Ovary (tissue), 7 donors: ENCODE measurements at regions not wholly inside any gene's neighbourhood (a gene's known extent, or its start where the extent isn't known, plus 50 kb on each side); places are given as distances from the start of the nearest gene placed in this dataset.

ENCODE experiments used
- DNase-seq, 5 donors: peaks; one replicate each; pipeline ENCODE4 v3.0.0-alpha.2; 2019 to 2020
- H3K27ac ChIP-seq, 2 donors: fragments of 200-600 bp; one replicate each; pipeline versions ENCODE4 v1.5.1 to v1.8.0; 2019 to 2022
- H3K27me3 ChIP-seq: fragments of 200-600 bp; one replicate; pipeline ENCODE4 v1.8.0; 2022
- H3K36me3 ChIP-seq: fragments of 200-600 bp; sonication (generic); one replicate; pipeline ENCODE4 v1.5.1; 2019
- H3K4me1 ChIP-seq: one replicate; pipeline ENCODE4 v1.8.1; 2013; ENCODE audit warnings: mild to moderate bottlenecking, moderate library complexity; ENCODE audit not compliant: insufficient read depth
- H3K4me3 ChIP-seq: fragments of 200-600 bp; sonication (generic); one replicate; pipeline ENCODE4 v1.5.1; 2017
- H3K9me3 ChIP-seq, 2 donors: fragments of 200-600 bp in 1 of 2; sonication (generic) in 1 of 2; one replicate each; pipeline versions ENCODE4 v1.5.1 to v1.8.1; 2013 to 2019; ENCODE audit warnings: mild to moderate bottlenecking in 1 of 2, moderate library complexity in 1 of 2
- CTCF ChIP-seq, 3 donors: fragments of 450-650 bp in 2 of 3; fragments of 200-600 bp in 1 of 3; IDR thresholded peaks; one replicate each; pipeline versions ENCODE4 v1.5.1 to v1.8.0; 2016 to 2022; ENCODE audit warnings: antibody characterized with exemption in 3 of 3, mild to moderate bottlenecking in 1 of 3
- EP300 ChIP-seq: sonication (generic); formaldehyde crosslinking; IDR thresholded peaks from one replicate; pipeline ENCODE4 v1.6.1; 2017; ENCODE audit warnings: antibody characterized with exemption
- POLR2A ChIP-seq: fragments of 450-650 bp; IDR thresholded peaks from one replicate; pipeline ENCODE4 v1.6.1; 2017; ENCODE audit warnings: antibody characterized with exemption, mild to moderate bottlenecking, moderate library complexity
- WGBS, 3 donors: extraction: QIAGEN DNeasy Blood & Tissue Kit in 1 of 3; methylation state at CpG; one replicate each; pipeline versions ENCODE4 v1.1.5 to v1.1.7; 2013 to 2017; 5-methylcytosine and 5-hydroxymethylcytosine counted together
- intact Hi-C, 4 donors: fragments of 100-400 bp; cut with DNase I; formaldehyde crosslinking; loops; one replicate each; pipeline versions ENCODE4 v1.11.0 to v1.15.1; 2022 to 2023
- donor health status: DM: no; HTN: no; CAD: no; lungs with moderate emphysema.
- donor health status: DM: no; HTN: no; CAD: no.
- donor health status: Bipolar disorder and iron deficiency.
- donor health status: DM: no; HTN: no; CAD: no.
- donor health status: DM: yes; HTN: yes; CAD: no.

- no peak for DNase-seq
- H3K4me3 ChIP-seq: no peak overlapping the region
- intact Hi-C loops: no loop called here
- no peaks in the 10 kb centered on the region for H3K4me1 ChIP-seq
- H3K27me3 ChIP-seq: no peaks in the 10 kb centered on the region
- no peaks in the 10 kb centered on the region for H3K36me3 ChIP-seq
- no peak for TF ChIP-seq POLR2A
- TF ChIP-seq EP300: no peak
- TF ChIP-seq CTCF (IDR thresholded peaks at IDR 0.05): no peak
- no peaks in the 10 kb centered on the region for H3K9me3 ChIP-seq
- H3K27ac ChIP-seq: no peak overlapping the region
- WGBS, 3 donors: 77 to 86% (median 78%) methylated on average over 7 of the region's 7 CpGs
Measured at GRCh38 chr13:47553329-47553977, 447.6 kb downstream of the SUCLA2 start.

DNA sequence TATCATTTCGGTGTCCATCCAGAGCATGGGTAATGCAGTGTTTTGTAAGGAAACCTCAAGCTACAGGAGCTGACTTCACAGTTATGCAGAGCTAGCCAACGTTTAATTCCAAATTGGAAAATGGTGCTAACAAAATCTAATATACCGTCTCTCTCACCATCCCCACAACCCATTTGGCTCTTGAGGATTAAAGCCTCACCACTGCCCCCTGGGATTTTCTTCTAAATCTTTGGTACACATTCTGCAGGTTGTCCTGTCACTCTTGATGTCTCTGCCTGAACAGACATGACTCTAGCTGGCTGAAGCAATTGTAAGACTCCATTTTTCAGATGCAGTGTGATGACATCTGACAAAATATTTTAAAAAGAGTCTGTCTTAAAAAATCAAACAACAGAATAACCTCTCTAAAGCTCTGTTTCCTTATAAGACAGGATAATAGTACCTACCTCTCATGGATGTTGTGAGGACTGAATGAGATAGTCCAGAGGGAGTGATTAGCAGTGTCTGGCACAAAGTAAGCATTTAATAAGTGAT lies 451.8 kb downstream of the SUCLA2 start:
- Histone ChIP-seq H3K27me3 (no peaks in the 10 kb centered on the region), H3K4me3 (no peak overlapping the region), H3K9me3 (no peaks in the 10 kb centered on the region), H3K4me1 (no peaks in the 10 kb centered on the region), H3K27ac (no peak overlapping the region), H3K36me3 (no peaks in the 10 kb centered on the region)
- intact Hi-C loops: no loop called here
- TF ChIP-seq EP300 (no peak), POLR2A (no peak)
- 66 to 71% (median 69%) methylated on average over 3 of the region's 3 CpGs for WGBS, 3 donors
- no peak for DNase-seq

- no peak for DNase-seq
- Histone ChIP-seq H3K27me3 (no peaks in the 10 kb centered on the region), H3K4me3 (no peak overlapping the region), H3K36me3 (no peaks in the 10 kb centered on the region), H3K4me1 (no peaks in the 10 kb centered on the region), H3K9me3 (no peaks in the 10 kb centered on the region), H3K27ac (no peak overlapping the region)
- TF ChIP-seq CTCF (IDR thresholded peaks at IDR 0.05) (no peak), POLR2A (no peak), EP300 (no peak)
- intact Hi-C loops: no loop called here
- 52 to 68% (median 58%) methylated on average over 4 of the region's 4 CpGs for WGBS, 3 donors
Measured at GRCh38 chr13:47548294-47548840, 452.7 kb downstream of the SUCLA2 start.

GRCh38 chr13:47546391-47547225 lies 454.5 kb downstream of the SUCLA2 start:
- H3K4me3 ChIP-seq: no peak overlapping the region
- no peaks in the 10 kb centered on the region for H3K27me3 ChIP-seq
- 22 to 33% (median 24%) methylated on average over 7 of the region's 7 CpGs for WGBS, 3 donors
- TF ChIP-seq POLR2A (no peak), CTCF (IDR thresholded peaks at IDR 0.05) (no peak), EP300 (no peak)
- DNase-seq: no peak
- H3K4me1 ChIP-seq: no peaks in the 10 kb centered on the region
- H3K27ac ChIP-seq: no peak overlapping the region
- no peaks in the 10 kb centered on the region for H3K9me3 ChIP-seq
- intact Hi-C loops: no loop called here
- no peaks in the 10 kb centered on the region for H3K36me3 ChIP-seq
